ENCODE measurements at regions not wholly inside any gene's neighbourhood (a gene's known extent, or its start where the extent isn't known, plus 50 kb on each side); places are given as distances from the start of the nearest gene placed in this dataset.

- H3K4me3 ChIP-seq (ENCODE audit: control insufficient read depth, low read depth, low read length), result no peak overlapping the region
- DNase-seq (ENCODE audit: low read depth), result no peak
- TF ChIP-seq, protein P1, sequence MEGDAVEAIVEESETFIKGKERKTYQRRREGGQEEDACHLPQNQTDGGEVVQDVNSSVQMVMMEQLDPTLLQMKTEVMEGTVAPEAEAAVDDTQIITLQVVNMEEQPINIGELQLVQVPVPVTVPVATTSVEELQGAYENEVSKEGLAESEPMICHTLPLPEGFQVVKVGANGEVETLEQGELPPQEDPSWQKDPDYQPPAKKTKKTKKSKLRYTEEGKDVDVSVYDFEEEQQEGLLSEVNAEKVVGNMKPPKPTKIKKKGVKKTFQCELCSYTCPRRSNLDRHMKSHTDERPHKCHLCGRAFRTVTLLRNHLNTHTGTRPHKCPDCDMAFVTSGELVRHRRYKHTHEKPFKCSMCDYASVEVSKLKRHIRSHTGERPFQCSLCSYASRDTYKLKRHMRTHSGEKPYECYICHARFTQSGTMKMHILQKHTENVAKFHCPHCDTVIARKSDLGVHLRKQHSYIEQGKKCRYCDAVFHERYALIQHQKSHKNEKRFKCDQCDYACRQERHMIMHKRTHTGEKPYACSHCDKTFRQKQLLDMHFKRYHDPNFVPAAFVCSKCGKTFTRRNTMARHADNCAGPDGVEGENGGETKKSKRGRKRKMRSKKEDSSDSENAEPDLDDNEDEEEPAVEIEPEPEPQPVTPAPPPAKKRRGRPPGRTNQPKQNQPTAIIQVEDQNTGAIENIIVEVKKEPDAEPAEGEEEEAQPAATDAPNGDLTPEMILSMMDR (conservative IDR thresholded peaks at IDR 0.05; ENCODE audit: control insufficient read depth, insufficient read depth, low read depth, low read length), result no peak
Measured at GRCh38 chr5:126357585-126358342, 65.4 kb upstream of the GRAMD2B start.

DNA sequence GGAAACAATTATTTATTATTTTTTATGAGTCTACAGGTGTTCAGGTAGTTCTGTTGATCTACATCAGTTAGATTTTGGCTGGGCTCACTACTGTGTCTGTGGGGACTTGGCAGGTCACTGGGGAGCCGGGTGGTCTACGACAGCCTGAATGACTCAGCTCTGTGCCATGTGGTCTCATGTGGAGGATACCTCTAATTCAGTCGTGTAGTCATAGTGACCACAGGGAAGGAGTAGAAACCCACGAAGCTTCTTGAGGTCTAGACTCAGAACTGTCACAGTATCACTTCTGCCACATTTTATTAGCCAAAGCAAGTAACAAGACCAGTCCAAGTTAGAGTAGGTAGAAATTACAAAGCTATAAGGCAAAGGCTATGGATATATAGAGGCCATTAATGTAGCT, 64.7 kb upstream of the GRAMD2B start:
- peak; percentile 42 for DNase-seq (ENCODE audit: low read depth)
- TF ChIP-seq, protein P1 (conservative IDR thresholded peaks at IDR 0.05; ENCODE audit: control insufficient read depth, insufficient read depth, low read depth, low read length), result no peak
- no peak overlapping the region for H3K4me3 ChIP-seq (ENCODE audit: control insufficient read depth, low read depth, low read length)

DNA sequence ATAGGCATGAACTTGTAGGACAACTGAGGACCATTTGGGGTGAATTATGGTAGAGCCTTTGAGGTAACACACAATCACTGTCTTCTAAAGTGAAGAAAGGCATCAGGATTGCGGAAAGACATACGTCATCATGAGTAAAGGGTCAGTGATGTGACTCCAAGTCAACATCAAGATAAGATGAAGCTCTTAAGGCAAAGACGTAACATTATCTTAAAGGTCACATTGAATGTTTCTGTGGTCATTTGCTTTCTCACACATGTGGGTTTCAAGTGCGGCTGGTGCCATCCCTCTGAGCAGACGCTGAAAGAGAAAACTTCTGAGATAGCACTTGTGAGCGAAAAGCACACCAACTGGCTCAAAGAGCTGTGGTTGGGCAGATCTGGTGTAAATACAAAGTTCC, 63.3 kb upstream of the GRAMD2B start:
- no peak for DNase-seq (ENCODE audit: low read depth)
- TF ChIP-seq, protein P1 (conservative IDR thresholded peaks at IDR 0.05; ENCODE audit: control insufficient read depth, insufficient read depth, low read depth, low read length), result no peak
- no peak overlapping the region for H3K4me3 ChIP-seq (ENCODE audit: control insufficient read depth, low read depth, low read length)

DNA sequence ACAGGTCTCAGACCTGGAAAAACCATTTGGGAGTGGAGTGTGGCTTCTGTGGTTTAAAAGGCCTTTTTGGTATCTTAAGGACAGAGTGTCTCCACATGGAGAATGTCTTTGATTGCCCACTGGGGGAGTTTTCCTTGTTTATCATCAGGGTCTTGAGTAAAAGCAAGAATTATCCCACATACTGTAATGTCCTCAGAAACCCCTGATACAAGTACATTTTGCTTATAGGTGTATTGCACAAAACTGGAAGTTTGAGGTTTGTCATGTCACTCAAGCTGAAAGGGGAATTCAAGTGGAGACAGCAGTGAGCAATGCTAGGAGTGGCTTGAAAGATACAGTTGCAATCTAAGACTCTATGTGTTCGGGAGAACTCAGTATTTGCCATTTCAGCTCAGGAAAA, 62.7 kb upstream of the GRAMD2B start:
- no peak overlapping the region for H3K4me3 ChIP-seq (ENCODE audit: control insufficient read depth, low read depth, low read length)
- TF ChIP-seq, protein P1 (conservative IDR thresholded peaks at IDR 0.05; ENCODE audit: control insufficient read depth, insufficient read depth, low read depth, low read length), result no peak
- no peak for DNase-seq (ENCODE audit: low read depth)

DNA sequence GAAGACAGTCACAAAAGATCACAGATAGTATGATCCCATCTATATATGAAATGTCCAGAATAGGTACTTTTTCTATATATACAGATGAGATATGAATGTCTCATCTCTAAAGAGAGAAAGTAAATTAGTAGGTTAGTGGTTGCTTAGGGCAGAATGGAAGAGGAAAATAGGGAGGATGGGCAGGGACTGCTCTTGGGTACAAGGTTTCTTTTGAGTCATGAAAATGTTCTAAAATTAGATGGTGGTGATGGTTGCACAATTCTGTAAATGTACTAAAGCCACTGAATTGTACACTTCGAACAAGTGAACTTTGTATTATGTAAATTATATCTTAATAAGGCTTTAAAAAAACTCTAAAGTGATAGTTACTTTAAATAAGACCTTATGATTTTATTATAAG, 59.6 kb upstream of the GRAMD2B start:
- no peak overlapping the region for H3K4me3 ChIP-seq (ENCODE audit: control insufficient read depth, low read depth, low read length)
- TF ChIP-seq, protein P1 (conservative IDR thresholded peaks at IDR 0.05; ENCODE audit: control insufficient read depth, insufficient read depth, low read depth, low read length), result no peak
- DNase-seq (ENCODE audit: low read depth), result peak; percentile 57

DNA sequence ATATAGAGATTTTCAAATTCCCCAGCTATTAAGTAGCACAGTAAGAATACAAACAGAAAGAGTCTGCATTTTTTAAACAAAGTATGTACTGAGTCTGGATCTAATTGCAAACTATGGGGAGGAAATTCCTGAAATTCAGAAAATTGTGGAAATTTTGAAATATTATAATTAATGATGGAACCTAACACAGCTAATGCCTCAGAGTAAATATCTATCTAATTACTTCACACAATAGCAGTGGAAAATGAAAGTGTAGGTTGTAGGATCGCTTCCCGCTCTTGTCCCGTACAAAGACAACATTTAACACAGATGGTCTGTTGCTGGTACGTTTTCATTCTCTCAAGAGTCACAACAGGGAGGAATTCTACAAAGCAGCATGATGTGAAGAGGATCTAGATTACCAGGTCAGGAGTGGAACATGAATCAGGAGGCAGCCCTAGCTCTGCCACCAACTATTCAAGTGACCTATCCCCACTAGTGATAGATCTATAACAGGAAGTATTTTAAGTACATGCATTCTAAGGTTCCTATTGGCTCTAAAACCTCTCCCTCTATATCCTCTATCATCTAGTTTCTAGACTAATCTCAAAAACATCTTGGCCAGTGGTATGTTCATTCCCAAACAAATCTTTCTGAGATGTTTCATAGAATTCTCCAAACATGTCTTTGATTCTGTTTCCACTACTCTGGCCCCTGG, 58.9 kb upstream of the GRAMD2B start:
- no peak overlapping the region for H3K4me3 ChIP-seq (ENCODE audit: control insufficient read depth, low read depth, low read length)
- TF ChIP-seq, protein P1 (conservative IDR thresholded peaks at IDR 0.05; ENCODE audit: control insufficient read depth, insufficient read depth, low read depth, low read length), result no peak
- DNase-seq (ENCODE audit: low read depth), result no peak

Data from fibroblast of mammary gland (primary cell).